HG03175 (cell line): ENCODE measurements at regions not wholly inside any gene's neighbourhood (a gene's known extent, or its start where the extent isn't known, plus 50 kb on each side); places are given as distances from the start of the nearest gene placed in this dataset.

Source experiments
- ATAC-seq: cut with Tn5 transposase; IDR thresholded peaks from one replicate; pipeline ENCODE4 v1.9.1; 2021; ENCODE audit warnings: mild to moderate bottlenecking, moderate library complexity; ENCODE audit not compliant: unreplicated experiment

GRCh38 chr3:7897655-7898054 lies 604.0 kb upstream of the LMCD1 start:
- no peak for ATAC-seq

- ATAC-seq, result no peak
These were observed 588.3 kb upstream of the LMCD1 start for GRCh38 chr3:7913283-7913682.

GRCh38 chr3:7915356-7915755 lies 586.3 kb upstream of the LMCD1 start:
- ATAC-seq, result no peak

GRCh38 chr3:7917443-7918151 lies 584.0 kb upstream of the LMCD1 start:
- no peak for ATAC-seq

GRCh38 chr3:7920211-7920610 lies 581.4 kb upstream of the LMCD1 start:
- no peak for ATAC-seq

GRCh38 chr3:7924228-7924627 lies 577.4 kb upstream of the LMCD1 start:
- no peak for ATAC-seq

- no peak for ATAC-seq
These were observed 574.6 kb upstream of the LMCD1 start for GRCh38 chr3:7927015-7927414.

- no peak for ATAC-seq
These were observed 573.8 kb upstream of the LMCD1 start for GRCh38 chr3:7927864-7928263.

GRCh38 chr3:7929319-7929889 lies 572.2 kb upstream of the LMCD1 start:
- ATAC-seq, result no peak

GRCh38 chr3:7934362-7934761 lies 567.3 kb upstream of the LMCD1 start:
- no peak for ATAC-seq

- no peak for ATAC-seq
These were observed 553.7 kb upstream of the LMCD1 start for GRCh38 chr3:7947930-7948329.

GRCh38 chr3:7950890-7951289 lies 550.7 kb upstream of the LMCD1 start:
- ATAC-seq, result no peak

GRCh38 chr3:7953449-7954014 lies 548.1 kb upstream of the LMCD1 start:
- ATAC-seq, result no peak

GRCh38 chr3:7957024-7957423 lies 544.6 kb upstream of the LMCD1 start:
- no peak for ATAC-seq

GRCh38 chr3:7959094-7959493 lies 542.5 kb upstream of the LMCD1 start:
- no peak for ATAC-seq

GRCh38 chr3:7960601-7961000 lies 541.0 kb upstream of the LMCD1 start:
- ATAC-seq, result no peak

- ATAC-seq, result no peak
These were observed 539.3 kb upstream of the LMCD1 start for GRCh38 chr3:7962301-7962700.

GRCh38 chr3:7964899-7965298 lies 536.7 kb upstream of the LMCD1 start:
- no peak for ATAC-seq

GRCh38 chr3:7973006-7973405 lies 528.6 kb upstream of the LMCD1 start:
- no peak for ATAC-seq

- no peak for ATAC-seq
These were observed 524.2 kb upstream of the LMCD1 start for GRCh38 chr3:7977245-7978086.

- no peak for ATAC-seq
These were observed 523.6 kb upstream of the LMCD1 start for GRCh38 chr3:7978087-7978422.

- ATAC-seq, result no peak
These were observed 519.5 kb upstream of the LMCD1 start for GRCh38 chr3:7982126-7982525.
